Breast epithelium (tissue), 3 donors: ENCODE measurements at regions not wholly inside any gene's neighbourhood (a gene's known extent, or its start where the extent isn't known, plus 50 kb on each side); places are given as distances from the start of the nearest gene placed in this dataset.

Experiments used
- POLR2AphosphoS5 ChIP-seq, 3 donors: sonication (generic); formaldehyde crosslinking; IDR thresholded peaks; one replicate each; pipeline ENCODE4 v1.6.1; 2017; ENCODE audit warnings: antibody characterized with exemption in 3 of 3
- TF ChIP-seq, protein P1 (sequence below), 3 donors: fragments of 450-650 bp; IDR thresholded peaks; one replicate each; pipeline ENCODE4 v1.5.1; 2016 to 2017; ENCODE audit warnings: antibody characterized with exemption in 3 of 3, mild to moderate bottlenecking in 3 of 3, moderate library complexity in 3 of 3

DNA sequence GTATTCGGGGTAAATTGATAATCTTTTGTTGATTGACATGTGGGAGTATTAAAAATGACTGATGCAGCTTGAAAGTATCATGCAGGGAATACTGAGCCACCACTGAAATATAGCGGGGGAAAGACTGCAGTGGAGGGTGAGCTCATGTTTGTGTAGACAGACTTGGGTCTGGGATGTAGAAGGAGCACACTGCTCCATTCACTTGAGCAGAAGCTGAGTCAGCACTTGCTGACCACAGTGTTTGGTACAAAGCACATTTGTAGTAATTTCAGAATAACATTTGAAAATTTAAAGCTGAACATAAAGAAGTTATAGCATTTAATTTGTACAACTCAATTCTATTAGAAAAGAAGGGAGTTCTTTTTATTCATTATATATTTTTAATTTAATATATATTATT lies 304.3 kb upstream of the PRICKLE1 start:
- TF ChIP-seq, protein P1, sequence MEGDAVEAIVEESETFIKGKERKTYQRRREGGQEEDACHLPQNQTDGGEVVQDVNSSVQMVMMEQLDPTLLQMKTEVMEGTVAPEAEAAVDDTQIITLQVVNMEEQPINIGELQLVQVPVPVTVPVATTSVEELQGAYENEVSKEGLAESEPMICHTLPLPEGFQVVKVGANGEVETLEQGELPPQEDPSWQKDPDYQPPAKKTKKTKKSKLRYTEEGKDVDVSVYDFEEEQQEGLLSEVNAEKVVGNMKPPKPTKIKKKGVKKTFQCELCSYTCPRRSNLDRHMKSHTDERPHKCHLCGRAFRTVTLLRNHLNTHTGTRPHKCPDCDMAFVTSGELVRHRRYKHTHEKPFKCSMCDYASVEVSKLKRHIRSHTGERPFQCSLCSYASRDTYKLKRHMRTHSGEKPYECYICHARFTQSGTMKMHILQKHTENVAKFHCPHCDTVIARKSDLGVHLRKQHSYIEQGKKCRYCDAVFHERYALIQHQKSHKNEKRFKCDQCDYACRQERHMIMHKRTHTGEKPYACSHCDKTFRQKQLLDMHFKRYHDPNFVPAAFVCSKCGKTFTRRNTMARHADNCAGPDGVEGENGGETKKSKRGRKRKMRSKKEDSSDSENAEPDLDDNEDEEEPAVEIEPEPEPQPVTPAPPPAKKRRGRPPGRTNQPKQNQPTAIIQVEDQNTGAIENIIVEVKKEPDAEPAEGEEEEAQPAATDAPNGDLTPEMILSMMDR (IDR thresholded peaks at IDR 0.05) = no peak
- no peak for TF ChIP-seq POLR2AphosphoS5 (IDR thresholded peaks at IDR 0.05)
